Ishikawa (cell line): ENCODE measurements at regions not wholly inside any gene's neighbourhood (a gene's known extent, or its start where the extent isn't known, plus 50 kb on each side); places are given as distances from the start of the nearest gene placed in this dataset.

Source experiments
- EGR1 ChIP-seq: IDR thresholded peaks from 2 replicates; pipeline ENCODE4 v1.6.1; 2012
- EP300 ChIP-seq: IDR thresholded peaks from 2 replicates; pipeline ENCODE4 v1.6.1; 2012; ENCODE audit warnings: borderline replicate concordance
- FOXM1 ChIP-seq: IDR thresholded peaks from 2 replicates; pipeline ENCODE4 v1.6.1; 2012; ENCODE audit warnings: low read depth, borderline replicate concordance
- MAX ChIP-seq: IDR thresholded peaks from 2 replicates; pipeline ENCODE4 v1.6.1; 2012
- REST ChIP-seq: IDR thresholded peaks from 2 replicates; pipeline ENCODE4 v1.6.1; 2012; ENCODE audit warnings: low read depth, mild to moderate bottlenecking
- TAF1 ChIP-seq: IDR thresholded peaks from 2 replicates; pipeline ENCODE4 v1.6.1; 2012; ENCODE audit warnings: low read depth, mild to moderate bottlenecking
- TCF12 ChIP-seq: IDR thresholded peaks from 2 replicates; pipeline ENCODE4 v1.6.1; 2012; ENCODE audit warnings: low read depth
- TEAD4 ChIP-seq: IDR thresholded peaks from 2 replicates; pipeline ENCODE4 v1.6.1; 2012
- YY1 ChIP-seq: IDR thresholded peaks from 2 replicates; pipeline ENCODE4 v1.6.1; 2012; ENCODE audit warnings: low read depth

GRCh38 chr1:88351960-88352359 is 332.1 kb upstream of the PKN2 start:
- TF ChIP-seq FOXM1: no peak
- TF ChIP-seq TAF1: no peak
- TF ChIP-seq EP300: no peak
- TF ChIP-seq TCF12: no peak
- TF ChIP-seq TEAD4: no peak
- no peak for TF ChIP-seq YY1
- no peak for TF ChIP-seq REST
- no peak for TF ChIP-seq MAX
- no peak for TF ChIP-seq EGR1
